Panc1 (cell line): ENCODE measurements at regions not wholly inside any gene's neighbourhood (a gene's known extent, or its start where the extent isn't known, plus 50 kb on each side); places are given as distances from the start of the nearest gene placed in this dataset.
"Not testable (repeated sequence)": the region's sequence is repeated elsewhere in the genome, so short reads cannot be mapped to it uniquely, and the experiment has no call there.

ENCODE experiments used
- POLR2AphosphoS5 ChIP-seq: IDR thresholded peaks from 2 replicates; pipeline ENCODE4 v1.6.1; 2012; ENCODE audit warnings: mild to moderate bottlenecking, low read depth, low read length, moderate library complexity
- SIN3A ChIP-seq: IDR thresholded peaks from 2 replicates; pipeline ENCODE4 v1.6.1; 2012; ENCODE audit warnings: low read depth, mild to moderate bottlenecking, low read length, moderate library complexity, borderline replicate concordance; ENCODE audit not compliant: insufficient read depth
- TCF7L2 ChIP-seq: IDR thresholded peaks from 2 replicates; pipeline ENCODE4 v1.6.1; 2011; ENCODE audit warnings: mild to moderate bottlenecking, low read depth, low read length, inconsistent platforms
- TF ChIP-seq, protein P1 (sequence below): fragments of 450-650 bp; IDR thresholded peaks from 2 replicates; pipeline ENCODE4 v1.5.1; 2017; ENCODE audit warnings: mild to moderate bottlenecking
- TF ChIP-seq, protein P2 (sequence below), 2 experiments: IDR thresholded peaks; 2 replicates each; pipeline ENCODE4 v1.6.1; 2011 to 2012; ENCODE audit warnings: low read depth in 2 of 2, control low read depth in 1 of 2, low read length in 1 of 2, mild to moderate bottlenecking in 1 of 2, moderate library complexity in 1 of 2; ENCODE audit not compliant: insufficient read depth in 1 of 2

DNA sequence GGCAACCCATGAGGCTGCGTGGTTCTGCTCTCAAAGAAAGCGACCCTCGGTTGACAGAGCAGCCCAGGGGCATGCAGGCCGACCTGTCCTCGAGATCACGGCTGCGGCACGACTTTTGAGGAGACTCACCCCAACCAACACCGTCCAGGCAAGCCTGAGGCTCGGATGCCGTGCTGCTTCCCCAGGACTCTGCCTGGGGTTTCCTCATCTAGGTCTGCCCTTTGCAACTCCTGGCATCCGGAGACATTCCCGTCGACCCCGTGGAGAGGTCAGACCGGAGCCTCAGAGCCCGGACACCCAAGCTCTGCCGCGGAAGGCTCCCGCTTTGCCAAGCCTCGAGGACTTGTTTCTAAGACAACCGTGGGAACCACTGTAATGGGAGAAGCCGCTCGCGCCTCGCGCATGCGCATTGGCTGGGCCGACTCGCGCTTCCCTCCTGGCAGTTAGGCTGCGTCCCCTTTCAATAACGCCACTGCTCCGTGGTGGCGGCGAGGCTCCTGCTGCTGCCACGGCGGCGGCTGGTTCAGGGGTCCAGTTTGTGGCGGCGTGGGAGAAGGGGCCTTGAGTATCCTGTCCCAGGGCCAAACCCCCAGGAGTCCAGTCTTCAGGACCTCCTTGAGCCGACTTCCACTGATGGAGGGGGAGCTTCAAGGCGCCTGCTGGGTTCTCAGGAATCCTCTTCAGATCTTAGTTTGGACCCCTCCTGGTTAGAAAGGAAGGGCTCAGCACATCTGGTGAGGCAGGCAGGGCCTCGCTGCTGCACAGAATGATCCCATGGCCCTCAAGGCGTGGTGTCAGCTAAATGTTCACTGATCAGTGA, 101.7 kb upstream of the ZNF337 start:
- TF ChIP-seq, protein P1, sequence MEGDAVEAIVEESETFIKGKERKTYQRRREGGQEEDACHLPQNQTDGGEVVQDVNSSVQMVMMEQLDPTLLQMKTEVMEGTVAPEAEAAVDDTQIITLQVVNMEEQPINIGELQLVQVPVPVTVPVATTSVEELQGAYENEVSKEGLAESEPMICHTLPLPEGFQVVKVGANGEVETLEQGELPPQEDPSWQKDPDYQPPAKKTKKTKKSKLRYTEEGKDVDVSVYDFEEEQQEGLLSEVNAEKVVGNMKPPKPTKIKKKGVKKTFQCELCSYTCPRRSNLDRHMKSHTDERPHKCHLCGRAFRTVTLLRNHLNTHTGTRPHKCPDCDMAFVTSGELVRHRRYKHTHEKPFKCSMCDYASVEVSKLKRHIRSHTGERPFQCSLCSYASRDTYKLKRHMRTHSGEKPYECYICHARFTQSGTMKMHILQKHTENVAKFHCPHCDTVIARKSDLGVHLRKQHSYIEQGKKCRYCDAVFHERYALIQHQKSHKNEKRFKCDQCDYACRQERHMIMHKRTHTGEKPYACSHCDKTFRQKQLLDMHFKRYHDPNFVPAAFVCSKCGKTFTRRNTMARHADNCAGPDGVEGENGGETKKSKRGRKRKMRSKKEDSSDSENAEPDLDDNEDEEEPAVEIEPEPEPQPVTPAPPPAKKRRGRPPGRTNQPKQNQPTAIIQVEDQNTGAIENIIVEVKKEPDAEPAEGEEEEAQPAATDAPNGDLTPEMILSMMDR: not testable (repeated sequence)
- TF ChIP-seq, protein P2, sequence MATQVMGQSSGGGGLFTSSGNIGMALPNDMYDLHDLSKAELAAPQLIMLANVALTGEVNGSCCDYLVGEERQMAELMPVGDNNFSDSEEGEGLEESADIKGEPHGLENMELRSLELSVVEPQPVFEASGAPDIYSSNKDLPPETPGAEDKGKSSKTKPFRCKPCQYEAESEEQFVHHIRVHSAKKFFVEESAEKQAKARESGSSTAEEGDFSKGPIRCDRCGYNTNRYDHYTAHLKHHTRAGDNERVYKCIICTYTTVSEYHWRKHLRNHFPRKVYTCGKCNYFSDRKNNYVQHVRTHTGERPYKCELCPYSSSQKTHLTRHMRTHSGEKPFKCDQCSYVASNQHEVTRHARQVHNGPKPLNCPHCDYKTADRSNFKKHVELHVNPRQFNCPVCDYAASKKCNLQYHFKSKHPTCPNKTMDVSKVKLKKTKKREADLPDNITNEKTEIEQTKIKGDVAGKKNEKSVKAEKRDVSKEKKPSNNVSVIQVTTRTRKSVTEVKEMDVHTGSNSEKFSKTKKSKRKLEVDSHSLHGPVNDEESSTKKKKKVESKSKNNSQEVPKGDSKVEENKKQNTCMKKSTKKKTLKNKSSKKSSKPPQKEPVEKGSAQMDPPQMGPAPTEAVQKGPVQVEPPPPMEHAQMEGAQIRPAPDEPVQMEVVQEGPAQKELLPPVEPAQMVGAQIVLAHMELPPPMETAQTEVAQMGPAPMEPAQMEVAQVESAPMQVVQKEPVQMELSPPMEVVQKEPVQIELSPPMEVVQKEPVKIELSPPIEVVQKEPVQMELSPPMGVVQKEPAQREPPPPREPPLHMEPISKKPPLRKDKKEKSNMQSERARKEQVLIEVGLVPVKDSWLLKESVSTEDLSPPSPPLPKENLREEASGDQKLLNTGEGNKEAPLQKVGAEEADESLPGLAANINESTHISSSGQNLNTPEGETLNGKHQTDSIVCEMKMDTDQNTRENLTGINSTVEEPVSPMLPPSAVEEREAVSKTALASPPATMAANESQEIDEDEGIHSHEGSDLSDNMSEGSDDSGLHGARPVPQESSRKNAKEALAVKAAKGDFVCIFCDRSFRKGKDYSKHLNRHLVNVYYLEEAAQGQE (IDR thresholded peaks at IDR 0.05; ENCODE audit: insufficient read depth in 1 of 2, low read depth in 2 of 2, low read length in 1 of 2): not testable (repeated sequence)
- TF ChIP-seq POLR2AphosphoS5, SIN3A, TCF7L2: not testable (repeated sequence)
